Rectal smooth muscle tissue (tissue), 1 donor: ENCODE measurements at regions not wholly inside any gene's neighbourhood (a gene's known extent, or its start where the extent isn't known, plus 50 kb on each side); places are given as distances from the start of the nearest gene placed in this dataset.
"Not testable (repeated sequence)": the region's sequence is repeated elsewhere in the genome, so short reads cannot be mapped to it uniquely, and the experiment has no call there.

Experiments used
- H3K27ac ChIP-seq: one replicate; pipeline ENCODE4 v1.7.0; 2013; ENCODE audit warnings: low read depth, low read length, inconsistent platforms
- H3K27me3 ChIP-seq: one replicate; pipeline ENCODE4 v1.7.0; 2013; ENCODE audit warnings: low read length; ENCODE audit not compliant: control insufficient read depth, insufficient read depth
- H3K36me3 ChIP-seq: one replicate; pipeline ENCODE4 v1.7.0; 2013; ENCODE audit warnings: low read length; ENCODE audit not compliant: control insufficient read depth, insufficient read depth
- H3K4me1 ChIP-seq: one replicate; pipeline ENCODE4 v1.7.0; 2013; ENCODE audit warnings: low read length; ENCODE audit not compliant: control insufficient read depth, insufficient read depth
- H3K4me3 ChIP-seq: one replicate; pipeline ENCODE4 v1.7.0; 2013; ENCODE audit warnings: low read length
- H3K9ac ChIP-seq: one replicate; pipeline ENCODE4 v1.7.0; 2013; ENCODE audit warnings: low read length

DNA sequence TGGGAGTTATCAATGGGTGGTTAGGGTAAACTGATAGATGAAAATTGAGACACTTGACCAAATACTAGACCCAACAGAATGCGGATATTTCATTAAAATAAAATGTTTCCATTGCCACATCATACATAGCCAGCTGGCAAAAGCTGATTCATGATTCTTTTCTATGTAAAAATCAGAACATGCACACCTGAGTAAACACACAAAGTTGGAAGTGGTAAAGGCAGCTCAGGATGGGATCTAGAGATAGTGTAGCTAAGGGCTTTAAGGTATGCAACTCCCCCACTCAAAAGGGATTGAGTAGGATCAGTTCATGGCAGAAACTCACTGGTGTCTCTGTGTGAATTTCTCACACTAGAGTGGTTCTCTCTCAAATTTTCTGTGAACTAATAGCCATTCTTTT, 541.1 kb upstream of the GRAMD2B start:
- Histone ChIP-seq H3K27me3 (no peaks in the 10 kb centered on the region), H3K36me3 (no peaks in the 10 kb centered on the region), H3K9ac (no peak overlapping the region), H3K4me1 (no peaks in the 10 kb centered on the region), H3K4me3 (no peak overlapping the region), H3K27ac (no peak overlapping the region)

DNA sequence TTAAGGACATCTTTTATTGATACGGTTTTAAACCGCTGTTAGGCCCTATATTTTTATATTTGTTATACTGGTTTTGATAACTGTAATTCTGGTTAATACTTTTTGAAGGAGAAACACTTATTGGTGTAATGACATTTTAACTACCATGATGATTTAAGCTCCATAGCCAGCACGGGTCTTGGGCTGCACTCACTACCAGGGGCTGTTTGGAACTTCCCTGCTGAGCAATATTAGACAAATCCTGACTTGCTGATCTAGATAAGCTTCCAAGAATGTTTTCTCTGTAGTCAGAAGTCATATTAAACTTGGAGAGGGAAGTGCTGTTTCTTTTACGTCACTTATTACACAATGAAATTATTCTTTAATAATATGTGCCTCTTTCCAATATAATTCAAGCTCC, 540.0 kb upstream of the GRAMD2B start:
- Histone ChIP-seq H3K27ac (no peak overlapping the region), H3K9ac (no peak overlapping the region), H3K36me3 (no peaks in the 10 kb centered on the region), H3K4me3 (no peak overlapping the region), H3K4me1 (no peaks in the 10 kb centered on the region), H3K27me3 (no peaks in the 10 kb centered on the region)

DNA sequence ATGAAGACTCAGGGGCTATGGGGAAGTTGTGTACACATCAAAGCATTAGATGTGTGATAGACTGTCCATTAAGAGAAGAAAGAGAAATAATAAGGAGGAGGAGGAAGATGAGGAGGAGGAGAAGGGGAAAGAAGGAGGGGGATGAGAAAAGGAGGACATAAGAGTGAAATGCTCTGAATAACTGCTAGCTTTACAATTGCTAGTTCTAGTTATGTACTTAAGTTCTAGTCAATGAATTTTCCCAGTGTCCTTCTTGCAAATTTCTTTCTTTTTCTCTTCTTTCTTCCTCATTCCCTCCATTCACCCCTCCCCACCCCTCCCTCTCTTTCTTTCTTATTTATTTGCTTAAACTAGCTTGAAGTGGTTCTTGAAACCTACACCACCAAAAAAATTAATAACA, 534.9 kb upstream of the GRAMD2B start:
- Histone ChIP-seq H3K36me3 (no peaks in the 10 kb centered on the region), H3K27me3 (no peaks in the 10 kb centered on the region)

DNA sequence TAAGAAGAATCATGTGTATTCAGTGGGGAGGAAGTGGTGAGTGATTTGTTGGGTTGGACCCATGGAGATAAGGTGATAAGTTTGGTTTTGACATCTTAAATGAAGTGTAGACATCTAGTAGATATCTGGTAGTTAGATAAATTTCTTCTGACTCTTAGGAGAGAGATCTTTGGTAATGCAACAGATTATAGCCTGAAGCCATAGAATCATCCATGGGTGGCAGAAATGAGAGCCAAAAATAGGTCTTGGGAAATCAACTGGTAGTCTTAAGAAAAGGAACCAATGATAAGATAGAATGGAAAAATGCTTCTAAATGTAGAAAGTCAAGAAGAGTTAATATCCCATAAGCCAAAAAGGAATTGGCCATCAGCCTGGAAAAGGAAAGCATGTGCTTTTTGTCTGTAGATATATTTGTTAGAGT, 532.7 kb upstream of the GRAMD2B start:
- no peaks in the 10 kb centered on the region for H3K36me3 ChIP-seq
- no peak overlapping the region for H3K27ac ChIP-seq
- peaks cover 6% of the 10 kb centered on the region for H3K4me1 ChIP-seq
- H3K4me3 ChIP-seq: no peak overlapping the region
- no peaks in the 10 kb centered on the region for H3K27me3 ChIP-seq
- no peak overlapping the region for H3K9ac ChIP-seq

More for the DNA sequence above, 534.9 kb upstream of the GRAMD2B start:
- no peak overlapping the region for H3K4me3 ChIP-seq
- no peak overlapping the region for H3K27ac ChIP-seq
- no peak overlapping the region for H3K9ac ChIP-seq
- H3K4me1 ChIP-seq: peaks cover 6% of the 10 kb centered on the region

DNA sequence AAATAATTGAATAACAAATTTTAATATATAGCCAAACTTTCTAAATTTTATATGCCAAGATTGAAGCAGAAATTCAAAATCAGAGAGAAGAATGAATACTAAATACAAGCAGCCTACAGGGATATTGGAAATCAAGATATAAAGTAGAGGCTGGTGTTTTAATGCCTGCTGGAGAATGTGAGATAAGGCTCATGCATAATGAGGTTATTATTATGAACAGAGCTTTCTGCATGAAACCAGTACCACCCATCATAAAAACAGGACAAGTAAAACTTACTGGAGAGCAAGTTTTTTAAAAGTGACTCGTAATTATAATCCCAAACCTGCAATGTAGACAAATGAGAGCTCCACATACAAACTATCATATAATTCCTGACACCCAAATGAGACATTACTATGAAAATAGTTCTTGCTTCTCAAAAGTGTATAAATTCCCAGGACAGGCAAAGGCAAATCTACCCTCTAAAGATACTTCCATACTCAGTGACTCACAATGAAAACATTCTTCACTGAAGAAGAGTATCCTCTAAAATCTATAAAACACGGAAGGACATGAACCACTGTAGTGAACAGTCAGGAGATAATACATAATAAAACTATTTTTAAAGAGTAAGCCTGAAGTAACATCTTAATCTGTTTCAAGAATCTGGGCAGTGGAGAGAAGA, 532.0 kb upstream of the GRAMD2B start:
- Histone ChIP-seq H3K4me1 (peaks cover 6% of the 10 kb centered on the region), H3K27ac (no peak overlapping the region), H3K9ac (no peak overlapping the region), H3K27me3 (no peaks in the 10 kb centered on the region), H3K4me3 (no peak overlapping the region), H3K36me3 (no peaks in the 10 kb centered on the region)

DNA sequence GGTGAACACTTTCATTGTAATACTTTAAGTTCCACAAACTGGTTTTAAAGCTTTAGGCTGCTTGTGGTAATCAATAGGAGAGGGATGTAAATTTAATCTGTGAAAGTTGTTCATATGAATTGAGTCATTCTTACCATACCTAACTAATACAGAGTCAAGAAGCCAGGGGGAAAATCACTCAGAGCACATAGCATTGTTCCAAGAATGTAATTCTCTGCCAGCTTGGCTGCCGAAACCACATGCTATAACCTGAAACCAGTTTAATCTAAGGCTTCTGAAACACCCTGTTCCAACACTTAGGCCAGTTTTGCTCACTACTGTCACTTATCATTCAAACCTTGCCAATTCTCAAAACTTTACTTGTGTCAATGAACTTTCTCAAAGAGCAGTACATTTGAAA, 528.8 kb upstream of the GRAMD2B start:
- H3K27me3 ChIP-seq: no peaks in the 10 kb centered on the region
- no peak overlapping the region for H3K4me3 ChIP-seq
- no peak overlapping the region for H3K27ac ChIP-seq
- peaks cover 6% of the 10 kb centered on the region for H3K4me1 ChIP-seq
- no peaks in the 10 kb centered on the region for H3K36me3 ChIP-seq
- H3K9ac ChIP-seq: no peak overlapping the region

DNA sequence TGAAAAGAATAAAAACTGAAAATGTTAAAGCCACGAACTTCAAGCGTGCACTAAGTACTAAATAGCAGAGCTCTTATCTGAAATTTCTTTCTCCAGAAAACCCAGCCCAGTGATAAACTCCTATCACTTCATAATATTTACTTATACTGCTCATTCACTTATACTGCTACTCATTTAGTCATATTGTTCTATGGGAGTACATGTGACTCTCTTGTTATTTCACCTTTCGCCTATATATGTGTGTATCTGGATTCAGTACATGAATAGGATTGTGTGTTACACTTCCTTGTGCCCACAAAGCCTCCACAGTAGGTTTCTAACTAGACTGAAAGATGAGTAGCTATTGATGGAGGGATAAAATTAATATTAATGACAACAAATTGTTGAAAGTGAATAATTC, 526.8 kb upstream of the GRAMD2B start:
- Histone ChIP-seq H3K27ac (no peak overlapping the region), H3K9ac (no peak overlapping the region), H3K4me3 (no peak overlapping the region), H3K4me1 (peaks cover 1% of the 10 kb centered on the region), H3K36me3 (no peaks in the 10 kb centered on the region), H3K27me3 (no peaks in the 10 kb centered on the region)

DNA sequence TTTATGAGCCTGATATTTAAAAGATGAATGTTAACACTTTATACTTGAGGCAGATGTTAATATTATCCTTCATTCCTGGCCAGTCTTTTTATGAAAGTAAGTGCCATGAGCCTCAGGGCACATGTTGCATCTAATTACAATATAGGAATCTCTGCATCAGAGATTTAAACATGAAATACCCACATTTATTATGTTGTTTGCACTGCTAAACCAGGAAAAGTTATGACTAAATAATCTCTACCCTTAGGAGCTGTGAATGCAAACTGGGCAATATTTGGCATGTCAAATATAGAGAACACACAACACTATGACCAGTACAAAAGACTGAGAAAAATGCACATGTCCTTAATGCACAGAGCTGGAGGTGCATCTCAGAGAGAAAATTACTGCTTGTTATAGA, 526.1 kb upstream of the GRAMD2B start:
- Histone ChIP-seq H3K27ac (no peak overlapping the region), H3K36me3 (no peaks in the 10 kb centered on the region), H3K27me3 (no peaks in the 10 kb centered on the region), H3K4me3 (no peak overlapping the region), H3K9ac (no peak overlapping the region), H3K4me1 (no peaks in the 10 kb centered on the region)

DNA sequence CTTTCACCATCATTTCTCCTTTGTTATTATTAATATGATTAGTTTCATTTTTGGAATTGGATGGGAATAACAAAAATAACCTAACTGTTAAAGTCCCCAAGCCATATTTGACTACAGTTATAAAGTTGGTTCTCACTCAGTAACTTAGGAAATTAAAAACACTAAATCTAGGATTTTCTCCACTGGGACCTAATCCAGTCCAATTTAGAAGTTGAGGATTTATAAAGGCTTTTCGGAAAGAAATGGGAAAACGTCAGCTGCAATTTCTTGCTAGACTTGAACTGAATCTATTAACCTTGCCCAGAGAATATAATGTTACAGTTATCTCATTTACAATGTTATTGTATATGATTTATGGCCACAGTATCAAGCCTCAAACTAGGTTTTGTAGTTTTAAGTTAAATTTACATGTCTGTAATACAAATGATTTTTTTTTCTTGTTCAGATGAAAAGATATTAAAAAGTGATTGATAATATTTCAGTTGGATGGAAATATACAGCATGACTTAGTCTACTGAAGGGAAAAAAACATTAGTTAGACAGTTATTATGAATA, 524.3 kb upstream of the GRAMD2B start:
- no peaks in the 10 kb centered on the region for H3K27me3 ChIP-seq
- H3K27ac ChIP-seq: no peak overlapping the region

DNA sequence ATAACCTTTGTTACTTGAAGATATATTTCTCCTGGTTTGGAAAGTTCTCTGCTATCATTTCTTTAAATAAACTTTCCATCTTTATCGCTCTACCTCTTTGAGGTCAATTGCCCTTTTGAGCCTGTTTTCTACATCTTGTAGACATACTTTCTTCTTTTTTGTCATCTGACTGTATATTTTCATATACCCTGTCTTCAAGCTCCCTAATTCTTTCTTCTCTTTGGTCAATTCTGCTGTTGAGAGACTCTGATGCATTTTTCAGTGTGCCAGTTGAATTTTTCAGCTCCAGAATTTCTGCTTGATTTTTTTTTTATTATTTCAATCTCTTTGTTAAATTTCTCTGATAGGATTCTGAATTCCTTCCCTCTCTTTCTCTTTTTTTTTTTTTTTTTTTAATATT, 511.2 kb upstream of the GRAMD2B start:
- H3K4me1 ChIP-seq: no peaks in the 10 kb centered on the region
- H3K27me3 ChIP-seq: no peaks in the 10 kb centered on the region
- no peak overlapping the region for H3K9ac ChIP-seq
- H3K4me3 ChIP-seq: no peak overlapping the region
- H3K27ac ChIP-seq: no peak overlapping the region
- H3K36me3 ChIP-seq: no peaks in the 10 kb centered on the region

More for the DNA sequence above, 524.3 kb upstream of the GRAMD2B start:
- Histone ChIP-seq H3K4me1 (no peaks in the 10 kb centered on the region), H3K9ac (no peak overlapping the region), H3K4me3 (no peak overlapping the region), H3K36me3 (no peaks in the 10 kb centered on the region)

DNA sequence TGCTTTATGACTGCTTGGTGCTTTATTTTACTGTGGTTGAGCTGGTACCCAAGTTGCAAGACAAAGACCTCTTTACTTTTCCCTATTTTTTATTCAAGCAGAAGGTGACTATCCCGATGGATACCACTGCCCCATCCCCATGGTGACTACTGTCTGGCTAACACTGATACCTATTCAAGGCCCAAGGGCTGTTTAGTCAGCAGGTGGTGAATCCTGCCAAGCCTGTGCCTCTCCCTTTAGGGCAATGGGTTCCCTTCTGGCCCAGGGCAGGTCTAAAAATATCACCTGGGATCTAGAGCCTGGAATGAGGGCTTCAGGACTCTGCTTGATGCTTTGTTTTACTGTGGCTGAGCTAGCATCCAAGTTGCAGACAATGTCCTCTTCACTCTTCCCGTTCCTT, 510.0 kb upstream of the GRAMD2B start:
- no peaks in the 10 kb centered on the region for H3K27me3 ChIP-seq
- no peaks in the 10 kb centered on the region for H3K36me3 ChIP-seq
- H3K4me1 ChIP-seq: no peaks in the 10 kb centered on the region
- H3K4me3 ChIP-seq: no peak overlapping the region
- H3K27ac ChIP-seq: no peak overlapping the region
- H3K9ac ChIP-seq: no peak overlapping the region

DNA sequence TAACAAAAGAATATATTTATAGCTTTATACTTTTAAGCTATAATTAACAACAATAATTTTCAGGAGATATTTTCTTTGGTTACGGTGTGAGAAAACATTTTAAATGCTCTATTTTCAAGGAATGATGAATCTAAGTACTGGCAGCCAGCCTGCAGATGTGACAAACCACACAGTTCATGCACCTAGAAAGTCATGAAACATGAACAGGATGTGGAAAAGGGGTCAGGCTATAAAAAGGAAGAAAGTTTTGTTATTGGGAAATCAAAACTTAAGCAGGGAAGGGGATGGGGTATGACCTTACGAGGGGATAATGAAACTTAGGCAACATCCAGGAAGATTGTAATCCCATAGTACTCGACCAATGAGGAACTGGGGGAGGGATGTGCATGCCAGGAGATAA, 508.7 kb upstream of the GRAMD2B start:
- H3K27ac ChIP-seq: no peak overlapping the region
- H3K4me1 ChIP-seq: no peaks in the 10 kb centered on the region
- H3K36me3 ChIP-seq: no peaks in the 10 kb centered on the region
- H3K9ac ChIP-seq: no peak overlapping the region
- H3K27me3 ChIP-seq: no peaks in the 10 kb centered on the region
- no peak overlapping the region for H3K4me3 ChIP-seq

DNA sequence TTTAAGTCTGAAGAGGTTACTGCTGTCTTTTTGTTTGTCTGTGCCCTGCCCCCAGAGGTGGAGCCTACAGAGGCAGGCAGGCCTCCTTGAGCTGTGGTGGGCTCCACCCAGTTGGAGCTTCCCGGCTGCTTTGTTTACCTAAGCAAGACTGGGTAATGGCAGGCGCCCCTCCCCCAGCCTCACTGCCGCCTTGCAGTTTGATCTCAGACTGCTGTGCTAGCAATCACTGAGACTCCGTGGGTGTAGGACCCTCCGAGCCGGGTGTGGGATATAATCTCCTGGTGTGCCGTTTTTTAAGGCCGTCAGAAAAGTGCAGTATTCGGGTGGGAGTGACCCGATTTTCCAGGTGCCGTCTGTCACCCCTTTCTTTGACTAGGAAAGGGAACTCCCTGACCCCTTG, 499.3 kb upstream of the GRAMD2B start:
- H3K4me3 ChIP-seq, H3K27ac ChIP-seq, H3K4me1 ChIP-seq, H3K27me3 ChIP-seq, H3K36me3 ChIP-seq, H3K9ac ChIP-seq: not testable (repeated sequence)
